NB4 (cell line): ENCODE measurements at regions not wholly inside any gene's neighbourhood (a gene's known extent, or its start where the extent isn't known, plus 50 kb on each side); places are given as distances from the start of the nearest gene placed in this dataset.

Source experiments
- CTCF ChIP-seq: IDR thresholded peaks from one replicate; pipeline ENCODE4 v1.5.1; 2012; ENCODE audit warnings: low read depth, low read length
- MAX ChIP-seq: IDR thresholded peaks from 2 replicates; pipeline ENCODE4 v1.6.1; 2011; ENCODE audit warnings: low read depth, low read length
- MYC ChIP-seq: IDR thresholded peaks from 2 replicates; pipeline ENCODE4 v1.6.1; 2011; ENCODE audit warnings: low read depth, low read length
- POLR2A ChIP-seq: IDR thresholded peaks from 2 replicates; pipeline ENCODE4 v1.6.1; 2011; ENCODE audit warnings: mild to moderate bottlenecking; ENCODE audit not compliant: insufficient read length; ENCODE audit errors: extremely low read depth

- TF ChIP-seq CTCF (no peak), POLR2A (no peak), MAX (no peak), MYC (no peak)
Measured at GRCh38 chr11:116653206-116653605, 119.6 kb downstream of the BUD13 start.
